Iris pigment epithelial cell (primary cell): ENCODE measurements at regions not wholly inside any gene's neighbourhood (a gene's known extent, or its start where the extent isn't known, plus 50 kb on each side); places are given as distances from the start of the nearest gene placed in this dataset.
"Not testable (repeated sequence)": the region's sequence is repeated elsewhere in the genome, so short reads cannot be mapped to it uniquely, and the experiment has no call there.

Source experiments
- DNase-seq: peaks from one replicate; pipeline ENCODE4 v3.0.0-alpha.2; 2011; ENCODE audit warnings: low read depth

GRCh38 chr4:97215409-97215941 is 927.8 kb downstream of the STPG2 start:
- DNase-seq = no peak

- DNase-seq = no peak
These were observed 927.2 kb downstream of the STPG2 start for GRCh38 chr4:97216046-97216445.

DNA sequence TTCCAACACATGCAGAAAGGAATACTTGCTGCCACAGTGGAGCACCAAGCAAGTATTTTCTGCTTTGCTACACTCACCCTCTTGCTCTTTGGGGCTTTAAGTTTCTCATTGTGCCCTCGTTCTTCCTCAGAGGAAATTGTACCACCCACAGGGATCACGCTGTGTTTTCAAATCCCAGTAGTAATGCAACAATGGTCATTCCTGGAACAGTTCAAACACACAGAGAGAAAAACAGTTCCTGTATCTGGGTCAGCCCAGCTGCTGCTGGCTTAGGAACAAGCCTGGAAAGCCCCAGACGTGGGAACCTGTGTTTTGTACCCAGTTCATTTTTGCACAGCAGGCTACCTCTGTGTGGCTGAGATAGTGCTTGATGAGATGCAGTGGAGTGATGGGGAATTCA is 907.8 kb downstream of the STPG2 start:
- DNase-seq = peak; percentile 6

DNA sequence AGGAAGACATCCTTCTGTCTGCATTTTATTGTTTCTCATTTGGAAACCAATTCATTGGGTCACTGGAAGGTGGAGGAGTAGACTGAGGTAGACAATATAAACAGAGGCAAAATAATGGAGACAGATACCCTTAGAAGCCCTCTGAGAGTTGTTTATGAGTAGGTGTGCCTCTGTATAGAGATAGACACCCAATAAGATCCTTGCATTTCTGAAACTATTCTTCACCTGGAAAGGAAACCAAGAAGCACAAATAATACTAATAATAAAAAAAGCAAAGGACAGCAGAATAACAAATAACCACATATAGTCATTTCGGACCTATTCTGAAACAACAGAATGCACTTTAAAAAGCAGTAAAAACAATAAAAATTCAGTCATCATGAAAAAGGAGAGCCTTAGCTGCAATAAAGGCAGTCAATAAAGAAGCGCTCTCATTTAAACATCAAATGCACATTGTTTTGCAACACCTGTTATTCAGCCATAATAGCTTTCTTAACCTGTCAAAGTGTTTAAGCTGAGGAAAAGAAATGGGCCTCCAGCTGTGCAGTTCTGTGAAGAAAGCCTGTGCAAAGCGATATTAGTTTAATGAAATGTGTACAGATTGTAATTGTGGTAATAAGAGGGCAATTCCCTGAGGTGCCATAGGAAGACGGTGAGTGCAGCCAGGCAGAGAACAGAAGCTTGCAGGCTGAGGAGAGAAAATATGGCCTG is 904.2 kb downstream of the STPG2 start:
- DNase-seq = no peak

- DNase-seq = no peak
These were observed 903.6 kb downstream of the STPG2 start for GRCh38 chr4:97239667-97239997.

DNA sequence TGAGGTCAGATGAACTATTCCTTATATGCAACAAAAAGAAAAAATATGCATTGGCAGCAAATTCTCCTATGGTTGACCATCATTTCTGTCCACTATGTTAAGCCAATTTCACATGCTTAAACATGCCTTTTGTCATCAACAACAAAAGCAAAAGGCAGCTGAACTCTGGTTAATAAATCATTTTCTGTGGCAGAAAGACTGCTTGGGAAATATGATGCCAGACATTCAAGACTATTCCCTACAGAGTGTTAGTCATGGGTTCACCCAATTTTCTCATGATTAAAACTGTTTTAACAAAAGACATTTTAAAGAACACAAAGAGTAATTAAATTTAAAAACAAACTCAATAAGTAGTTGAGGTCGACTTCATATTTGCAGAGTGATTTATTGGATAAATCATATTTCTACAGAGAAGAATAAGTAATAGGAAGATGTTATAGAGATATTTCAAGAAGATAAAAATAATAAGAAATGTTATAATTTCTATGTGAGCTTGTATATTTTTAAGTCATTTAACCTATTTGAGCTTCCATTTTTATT is 890.6 kb downstream of the STPG2 start:
- DNase-seq = no peak

DNA sequence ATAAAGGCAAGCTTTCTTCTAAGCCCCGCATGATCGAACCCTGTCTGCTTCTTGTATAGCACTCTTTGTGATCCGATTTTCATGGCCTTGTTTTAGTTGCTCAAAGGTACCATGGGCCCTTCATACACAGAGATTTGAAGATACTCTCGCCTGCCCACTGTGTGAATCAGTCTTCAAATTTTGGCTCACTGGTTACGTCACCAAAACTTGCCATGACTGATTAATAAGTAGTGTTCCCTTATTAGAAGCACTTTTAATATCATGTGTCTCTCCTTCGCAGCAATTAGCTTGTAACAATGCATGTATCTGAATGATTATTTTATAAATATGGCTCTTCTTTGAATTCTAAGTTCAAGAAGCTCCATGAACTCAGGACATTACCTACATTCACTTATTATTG is 880.5 kb downstream of the STPG2 start:
- DNase-seq = no peak

DNA sequence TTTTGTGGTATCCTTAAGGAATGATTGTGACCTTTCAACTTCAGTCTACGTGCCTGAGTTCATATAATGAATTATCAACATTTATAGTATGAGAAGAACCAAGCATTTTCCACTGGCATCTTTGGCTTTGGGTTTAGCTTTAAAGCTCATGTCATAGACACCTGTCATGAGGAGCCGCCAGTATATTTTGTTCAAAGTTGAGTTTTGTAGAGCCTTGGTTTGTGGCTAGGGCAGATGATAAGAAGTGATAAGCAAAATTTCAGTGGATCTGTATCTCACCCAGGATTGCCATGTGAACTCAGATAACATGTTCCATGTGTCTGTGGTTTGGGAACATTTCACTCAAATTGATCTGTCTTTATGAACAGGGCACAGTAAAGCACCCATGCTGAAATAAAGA is 873.2 kb downstream of the STPG2 start:
- DNase-seq = no peak

DNA sequence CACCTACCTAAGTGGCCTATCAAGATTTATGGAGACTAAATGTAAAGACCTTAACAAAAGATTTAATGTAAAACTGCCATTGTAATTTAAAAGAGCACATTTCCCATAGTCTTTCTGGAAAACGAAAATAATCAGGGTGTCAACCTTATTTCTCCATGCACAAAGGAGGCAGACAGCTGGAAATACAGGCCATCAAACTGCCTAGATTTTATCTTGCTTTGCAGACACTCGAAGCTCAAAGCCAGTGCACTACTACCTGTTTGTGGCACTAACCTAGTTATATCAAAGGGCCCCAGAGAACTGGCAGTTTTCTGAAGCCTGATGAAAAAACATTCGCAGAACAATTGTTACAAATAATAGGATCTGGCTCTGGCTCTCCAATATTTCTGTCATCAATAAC is 863.9 kb downstream of the STPG2 start:
- DNase-seq = no peak

DNA sequence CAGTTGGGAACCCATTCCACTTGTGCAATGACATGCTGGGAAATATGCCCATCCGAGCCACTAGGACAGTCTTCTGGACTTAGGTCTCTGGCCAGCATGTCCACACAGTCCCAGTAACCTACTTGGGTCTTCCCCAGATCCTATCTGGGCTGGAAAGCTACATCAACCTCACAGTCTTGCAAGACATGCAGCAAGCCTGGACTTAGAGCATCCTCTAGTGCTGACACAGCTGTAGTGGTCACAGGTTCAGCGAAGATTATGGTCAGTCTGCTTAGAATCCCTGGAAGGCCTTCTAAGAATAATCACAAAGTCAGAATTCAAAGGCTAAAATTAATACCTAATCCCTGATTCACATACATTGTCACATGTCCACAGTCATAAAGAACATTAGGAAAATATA is 842.7 kb downstream of the STPG2 start:
- DNase-seq = no peak

GRCh38 chr4:97305351-97305750 is 837.9 kb downstream of the STPG2 start:
- DNase-seq = no peak

DNA sequence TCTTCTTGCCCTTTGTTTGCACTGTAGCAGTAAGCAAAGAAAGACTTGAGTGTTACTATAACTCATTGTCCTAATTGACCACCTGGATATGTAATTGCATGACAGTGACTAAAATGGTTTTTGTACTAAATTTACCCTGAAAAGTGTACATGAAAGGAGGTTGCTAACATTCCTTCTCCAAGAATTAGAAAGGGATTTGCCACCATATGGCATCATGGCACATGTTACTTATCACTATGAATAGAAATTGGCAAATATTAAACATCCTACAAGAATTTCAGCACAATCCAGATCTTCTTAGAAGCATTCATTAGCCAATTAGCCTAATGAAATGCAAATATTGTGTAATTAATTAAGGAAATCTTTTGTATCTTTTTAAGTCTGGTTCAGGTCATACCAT is 834.2 kb downstream of the STPG2 start:
- no peak for DNase-seq

GRCh38 chr4:97317201-97317600 is 826.1 kb downstream of the STPG2 start:
- no peak for DNase-seq

- DNase-seq = no peak
These were observed 825.6 kb downstream of the STPG2 start for GRCh38 chr4:97317671-97318070.

GRCh38 chr4:97325751-97326150 is 817.5 kb downstream of the STPG2 start:
- not testable (repeated sequence) for DNase-seq

DNA sequence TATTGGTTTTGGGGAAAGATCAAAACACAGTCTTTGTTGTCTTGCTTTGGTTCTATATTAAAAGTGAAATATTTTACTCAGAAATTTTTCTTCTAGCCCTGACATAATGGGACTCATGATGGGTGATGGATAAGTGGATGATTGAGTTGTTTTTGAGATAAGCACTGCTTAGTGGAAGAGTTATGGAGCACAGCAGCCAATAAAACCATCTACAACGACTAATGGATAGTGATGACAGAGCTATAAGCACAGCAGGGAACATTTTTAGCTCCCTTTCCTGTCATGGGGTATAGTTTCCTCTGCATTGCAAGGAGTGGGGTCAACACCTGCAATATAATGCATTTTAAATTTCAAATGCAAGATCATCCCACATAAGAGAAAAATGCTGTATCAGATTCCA is 812.4 kb downstream of the STPG2 start:
- DNase-seq = no peak

GRCh38 chr4:97334348-97334747 is 808.9 kb downstream of the STPG2 start:
- no peak for DNase-seq

DNA sequence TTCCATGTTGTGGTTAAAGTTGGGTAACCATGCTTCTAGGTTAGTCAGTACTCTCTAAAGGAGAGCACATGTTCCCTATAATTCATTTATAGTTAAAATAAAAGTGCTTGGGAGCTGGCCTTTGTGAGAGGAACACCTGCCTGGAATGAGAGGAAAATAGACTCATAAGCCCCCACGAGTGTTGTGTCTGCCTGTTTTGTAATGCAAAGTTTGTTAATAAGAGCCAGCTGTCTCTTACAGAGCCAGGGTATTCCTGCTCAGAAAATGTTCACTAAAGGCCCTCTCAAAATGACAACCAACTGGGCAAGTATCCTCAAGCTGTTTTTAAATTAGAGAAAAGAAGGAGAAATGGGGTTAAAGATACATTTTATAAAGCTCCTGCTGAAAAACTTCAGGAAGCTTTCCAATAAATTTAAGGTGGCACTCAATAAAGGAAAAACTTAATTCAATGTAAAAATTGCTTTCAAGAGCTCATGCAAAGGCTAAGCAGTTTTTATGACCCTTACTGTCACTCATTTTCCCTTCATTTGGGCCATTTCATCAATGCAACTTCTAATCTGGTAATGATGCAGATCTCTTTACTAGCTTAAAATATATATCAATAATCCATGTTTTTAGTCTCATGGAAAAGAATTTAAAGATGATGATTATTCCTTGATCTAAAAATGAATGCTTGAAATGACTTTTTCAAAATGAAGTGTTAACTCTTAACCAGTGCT is 793.6 kb downstream of the STPG2 start:
- DNase-seq = no peak

DNA sequence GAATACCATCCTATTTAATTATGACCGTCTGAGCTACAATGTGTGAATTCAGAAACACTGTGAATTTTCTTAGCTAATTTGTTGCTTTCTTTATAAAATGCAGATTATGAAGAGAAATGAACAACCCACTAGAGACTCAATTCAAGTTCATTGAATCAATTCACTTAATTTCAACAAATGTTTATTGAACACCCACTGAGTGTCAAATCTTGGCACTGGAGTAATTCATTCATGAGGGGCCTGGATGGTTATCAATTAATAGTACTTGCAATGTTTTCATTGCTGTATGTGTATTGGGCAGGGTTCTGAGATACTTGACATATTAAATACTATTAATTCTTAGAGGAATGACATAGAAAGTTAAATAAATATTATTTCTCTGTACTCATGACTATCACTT is 789.4 kb downstream of the STPG2 start:
- no peak for DNase-seq

GRCh38 chr4:97359826-97360225 is 783.5 kb downstream of the STPG2 start:
- DNase-seq = no peak

DNA sequence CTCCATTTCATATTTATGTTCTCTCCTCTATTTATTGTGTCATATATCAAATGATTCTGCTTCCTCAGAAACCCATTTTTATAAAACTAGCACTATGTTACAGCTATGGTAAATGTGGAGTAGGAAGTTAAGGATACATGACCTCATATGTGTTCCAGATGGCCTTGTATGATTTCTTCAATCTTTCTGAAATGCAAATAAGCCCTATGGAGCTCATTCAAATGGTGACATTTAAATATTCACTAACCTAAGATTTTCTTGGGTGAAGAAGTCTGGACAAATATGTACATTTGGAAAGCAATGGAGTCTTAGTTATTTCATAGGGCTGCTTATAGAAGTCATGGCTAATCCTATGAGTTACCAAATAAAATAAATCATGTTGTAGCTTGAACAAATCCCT is 782.5 kb downstream of the STPG2 start:
- DNase-seq = no peak

DNA sequence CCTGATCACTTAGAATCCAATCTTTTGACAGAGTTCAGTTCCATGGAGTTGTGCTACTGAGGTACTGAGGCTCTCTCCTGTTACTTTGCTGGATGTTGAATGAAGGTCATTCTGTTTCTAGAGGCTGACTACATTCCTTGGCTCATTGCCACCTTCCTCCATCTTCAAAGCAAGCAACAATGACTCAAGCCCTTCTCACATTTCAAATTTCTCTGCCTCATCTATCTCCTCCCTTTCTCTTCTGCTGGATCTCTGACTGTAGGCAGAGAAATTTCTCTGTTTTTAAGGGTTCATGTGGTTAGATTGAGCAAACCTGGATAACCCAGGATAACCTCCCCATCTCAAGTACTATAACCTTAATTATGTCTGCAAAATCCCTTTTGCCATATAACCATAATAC is 775.4 kb downstream of the STPG2 start:
- peak; percentile 71 for DNase-seq

- DNase-seq = no peak
These were observed 772.7 kb downstream of the STPG2 start for GRCh38 chr4:97370568-97370967.

- no peak for DNase-seq
These were observed 768.8 kb downstream of the STPG2 start for GRCh38 chr4:97374526-97374925.
